Stimulated activated CD8-positive, alpha-beta memory T cell treated with anti-CD3 and anti-CD28 coated beads, Interleukin-4, amount 100 ng/mL, for 1 hour (primary cell): ENCODE measurements at regions not wholly inside any gene's neighbourhood (a gene's known extent, or its start where the extent isn't known, plus 50 kb on each side); places are given as distances from the start of the nearest gene placed in this dataset.

Experiments used
- DNase-seq, 2 donors: peaks; one replicate each; pipeline ENCODE4 v3.0.0-alpha.2; 2020; ENCODE audit warnings: low read depth in 2 of 2, low spot score in 1 of 2

DNA sequence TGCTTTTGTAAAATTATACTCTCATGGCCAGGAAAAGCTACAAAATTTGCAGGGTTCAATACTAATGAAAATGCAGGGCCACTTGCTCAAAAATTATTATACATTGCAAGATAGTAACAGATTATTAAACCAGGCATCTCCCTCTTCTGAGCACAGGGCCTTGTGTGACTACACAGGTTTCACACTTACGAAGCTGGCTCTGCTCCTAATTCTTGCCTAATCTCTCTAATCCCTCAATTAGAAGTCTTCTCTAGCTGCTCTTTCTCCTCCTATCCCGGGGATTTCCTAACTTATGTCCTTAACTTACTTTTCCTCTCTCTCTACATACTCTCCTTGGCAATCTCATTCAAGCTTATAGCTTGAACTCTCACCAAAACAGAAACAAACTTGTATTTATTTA lies 168.3 kb downstream of the AREG start:
- no peak for DNase-seq

DNA sequence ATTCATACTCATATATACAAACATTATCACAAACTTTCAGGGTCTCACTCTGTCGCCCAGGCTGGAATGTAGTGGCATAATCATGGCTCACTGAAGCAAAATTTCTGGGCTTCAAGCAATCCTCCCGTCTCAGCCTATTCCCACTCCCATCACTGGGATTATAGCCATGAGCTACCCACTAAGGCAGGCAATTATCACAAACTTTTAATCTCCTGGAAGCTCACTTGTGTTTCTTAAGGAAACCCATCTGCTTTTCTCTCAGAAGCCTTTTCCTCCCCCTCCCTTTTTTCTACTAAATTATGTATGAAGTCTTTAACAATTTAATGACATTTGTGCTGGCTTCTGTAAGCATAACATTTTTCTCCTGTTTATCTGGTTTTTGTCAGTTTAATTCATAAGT lies 170.5 kb downstream of the AREG start:
- no peak for DNase-seq

DNA sequence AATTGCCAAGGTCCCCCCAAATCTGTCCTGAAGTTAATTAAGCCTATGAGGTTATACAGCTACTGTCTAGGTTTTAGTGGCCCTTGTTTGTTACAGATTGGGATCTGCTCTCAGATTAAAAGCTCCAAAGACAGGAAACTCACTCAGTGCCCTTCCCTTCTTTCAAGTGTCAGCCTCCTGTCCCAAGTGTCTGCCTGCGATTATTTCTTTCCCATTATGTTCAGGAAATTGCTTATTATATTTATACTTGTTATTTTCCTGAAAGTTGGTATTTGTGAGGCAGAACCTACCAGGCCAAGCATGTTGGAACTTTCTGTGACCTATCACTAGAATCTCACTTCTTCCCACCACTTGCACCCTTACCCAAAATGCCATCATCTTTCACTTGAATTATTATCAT lies 173.2 kb downstream of the AREG start:
- DNase-seq = no peak

DNA sequence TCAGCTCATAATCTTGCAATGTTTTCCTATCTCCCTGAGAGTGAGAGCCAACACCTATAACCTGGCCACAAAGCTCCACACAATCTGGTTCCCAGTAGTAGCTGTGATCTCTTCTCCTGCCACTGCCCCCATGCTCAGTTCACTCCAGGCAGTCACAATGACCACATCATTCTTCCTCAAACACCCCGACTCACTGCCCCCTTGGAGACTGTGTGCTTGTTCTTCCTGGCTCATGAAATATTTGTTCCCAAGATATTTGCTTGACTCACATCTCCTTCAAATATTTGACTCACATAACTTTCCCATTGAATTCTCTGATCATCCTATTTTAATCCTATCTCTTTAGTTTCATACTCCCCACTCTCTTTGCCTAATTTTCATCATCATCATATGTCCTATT lies 173.7 kb downstream of the AREG start:
- no peak for DNase-seq

DNA sequence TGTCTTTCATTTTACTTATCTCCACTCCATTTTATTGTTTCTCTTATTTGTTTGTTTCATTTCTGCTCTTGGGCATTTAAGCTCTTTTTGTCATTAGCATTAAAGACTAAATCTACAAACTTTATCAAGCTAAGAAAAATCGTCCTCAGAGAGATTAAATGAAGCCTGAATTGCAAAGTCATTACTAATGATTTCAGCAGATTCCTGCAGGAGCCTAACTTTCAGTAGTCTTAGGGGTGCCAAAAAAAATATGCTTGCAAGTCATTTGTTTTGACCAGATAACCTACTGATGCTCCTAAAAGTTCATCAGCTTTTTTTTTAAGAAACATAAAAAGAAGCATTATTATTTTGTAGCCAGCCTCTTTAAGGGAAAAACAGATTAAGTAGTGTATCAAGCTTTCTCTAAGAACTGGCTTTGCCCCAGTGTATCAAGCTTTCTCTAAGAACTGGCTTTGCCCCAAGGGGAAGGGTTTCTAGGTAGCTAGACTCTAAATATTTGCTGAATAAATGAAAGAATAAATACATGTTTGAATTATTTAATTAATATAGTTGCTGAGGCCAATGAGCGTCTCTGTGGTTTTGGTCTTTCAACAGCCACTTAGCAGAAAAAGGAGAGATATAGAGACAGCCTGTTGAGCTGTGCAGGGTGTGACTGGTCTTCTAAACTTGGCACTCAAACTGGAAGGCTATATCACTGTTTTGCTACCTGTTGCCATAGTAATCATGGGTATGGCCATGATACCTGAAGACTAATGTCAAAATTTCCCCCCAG lies 174.2 kb downstream of the BTC start:
- no peak for DNase-seq

DNA sequence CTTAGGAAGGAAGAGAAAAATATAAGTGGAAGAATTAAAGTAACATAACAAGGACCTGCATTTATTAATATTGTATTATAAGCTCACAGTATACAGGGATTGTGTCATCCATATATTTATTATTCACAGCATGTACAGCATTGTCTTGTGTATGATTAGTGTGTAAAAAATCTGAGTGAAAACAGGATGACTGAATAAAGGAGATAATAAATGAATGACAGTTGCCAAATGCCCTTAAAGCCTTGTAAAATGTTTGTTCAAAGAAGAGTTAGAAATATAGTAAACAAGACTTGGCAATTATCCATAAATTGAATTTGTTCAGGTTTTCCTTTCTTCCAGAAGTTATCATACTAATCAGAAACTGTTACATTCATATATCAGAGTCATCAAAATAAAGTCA lies 172.7 kb downstream of the BTC start:
- no peak for DNase-seq

DNA sequence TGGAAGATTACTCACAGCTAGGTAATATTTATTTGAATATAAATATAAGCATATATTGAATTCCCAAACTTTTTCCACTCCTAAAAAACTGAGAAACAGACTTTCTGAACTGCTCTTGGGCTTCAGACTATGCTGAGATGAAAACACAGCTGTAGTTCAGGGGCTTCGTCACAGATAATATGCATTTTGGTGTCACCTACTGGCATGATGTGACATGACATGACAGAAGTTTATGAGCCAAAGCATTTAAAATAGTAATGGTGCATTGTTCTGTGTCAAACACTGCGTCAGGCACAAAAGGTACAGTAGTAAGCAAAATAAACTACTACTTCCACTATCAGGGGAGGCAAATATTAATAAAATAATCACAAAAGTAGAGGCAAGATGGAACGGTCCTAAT lies 171.3 kb downstream of the BTC start:
- DNase-seq = no peak

DNA sequence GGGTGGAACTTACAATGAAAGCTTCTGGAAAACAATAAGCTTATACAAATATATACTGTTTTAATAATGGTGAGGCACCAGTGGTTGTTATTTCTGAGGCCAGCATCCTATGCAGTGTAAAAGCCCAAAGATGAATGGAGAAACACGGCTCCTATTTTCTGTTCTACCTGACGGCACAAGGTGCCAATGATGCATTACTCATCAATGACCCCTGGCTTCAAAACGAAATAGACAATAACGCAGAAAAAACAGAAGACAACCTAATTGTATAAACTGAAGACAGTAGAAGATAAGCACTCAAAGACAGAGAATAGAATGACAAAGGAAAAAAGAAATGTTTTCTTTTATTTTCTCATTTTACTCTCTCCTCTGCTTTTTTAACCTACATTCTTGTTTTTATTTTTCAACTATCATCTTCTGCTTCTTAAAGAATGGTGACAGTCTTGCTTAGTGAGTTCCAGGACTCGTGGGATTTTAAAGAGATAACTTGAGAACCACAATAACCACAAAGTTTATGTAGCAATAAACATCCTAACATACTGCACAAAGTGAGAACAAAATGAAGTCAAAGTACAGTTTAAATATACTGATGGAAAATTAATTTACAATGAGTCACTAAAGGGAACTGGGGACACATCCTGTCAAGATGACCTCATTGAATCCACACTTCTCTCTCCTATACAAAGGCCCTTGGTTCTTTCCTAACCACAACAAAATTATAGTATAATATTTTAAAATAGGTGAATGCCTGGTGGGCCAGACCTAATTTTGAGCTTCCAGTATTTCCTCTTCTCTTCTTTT lies 169.8 kb downstream of the BTC start:
- DNase-seq = no peak

DNA sequence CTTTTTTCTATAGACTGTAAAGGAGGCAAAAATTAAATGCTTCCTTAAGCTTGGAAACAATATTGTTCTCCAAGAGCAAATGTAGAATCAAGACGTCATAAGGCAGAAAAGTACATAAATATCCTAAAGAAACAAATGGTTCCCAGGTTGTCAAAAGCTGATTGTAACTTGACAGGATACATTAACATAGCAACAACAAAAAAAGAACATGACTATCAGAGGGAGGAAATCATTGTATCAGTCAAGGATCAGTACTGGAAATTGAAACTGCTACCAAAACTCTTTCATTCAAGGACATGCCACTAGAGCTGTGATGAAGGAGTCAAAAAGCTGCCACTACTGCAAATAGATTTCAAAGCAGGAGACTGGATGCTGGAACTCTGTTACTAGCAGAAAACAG lies 168.3 kb downstream of the BTC start:
- no peak for DNase-seq

DNA sequence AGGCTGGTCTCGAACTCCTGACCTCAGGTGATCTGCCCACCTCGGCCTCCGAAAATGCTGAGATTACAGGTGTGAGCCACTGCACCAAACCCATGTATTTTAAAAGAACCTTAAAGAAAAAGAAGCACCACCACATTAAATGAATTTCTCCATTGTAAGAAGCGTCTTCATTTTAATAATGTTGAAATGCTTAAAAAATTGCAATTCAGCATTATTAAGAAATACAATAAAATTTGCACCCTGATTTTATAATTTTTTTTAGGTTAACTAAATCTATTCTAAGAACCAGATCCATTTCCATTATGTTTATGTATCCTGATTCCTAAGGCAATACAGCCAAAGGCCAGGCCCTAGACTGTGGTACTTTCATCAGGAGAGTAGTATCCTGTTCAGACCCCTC lies 167.2 kb downstream of the BTC start:
- DNase-seq = no peak

DNA sequence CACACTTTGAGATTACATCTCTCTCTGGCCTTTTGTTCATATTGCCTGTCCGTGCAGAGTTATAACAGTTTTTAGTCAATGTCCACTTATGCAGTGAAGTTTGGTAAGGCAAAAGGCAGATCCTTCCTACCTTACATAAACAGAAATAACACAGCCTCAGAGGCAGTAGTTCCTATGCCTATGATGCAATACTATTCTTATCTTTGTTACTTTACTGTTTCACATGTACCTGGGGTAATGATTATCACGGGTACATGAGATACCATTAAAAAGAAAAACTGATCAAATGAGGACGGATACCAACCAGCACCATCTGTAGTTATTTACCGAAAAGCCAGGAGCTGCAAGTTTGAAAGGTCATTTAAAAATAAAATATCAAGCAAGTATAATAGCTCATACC lies 166.8 kb downstream of the BTC start:
- DNase-seq = no peak

DNA sequence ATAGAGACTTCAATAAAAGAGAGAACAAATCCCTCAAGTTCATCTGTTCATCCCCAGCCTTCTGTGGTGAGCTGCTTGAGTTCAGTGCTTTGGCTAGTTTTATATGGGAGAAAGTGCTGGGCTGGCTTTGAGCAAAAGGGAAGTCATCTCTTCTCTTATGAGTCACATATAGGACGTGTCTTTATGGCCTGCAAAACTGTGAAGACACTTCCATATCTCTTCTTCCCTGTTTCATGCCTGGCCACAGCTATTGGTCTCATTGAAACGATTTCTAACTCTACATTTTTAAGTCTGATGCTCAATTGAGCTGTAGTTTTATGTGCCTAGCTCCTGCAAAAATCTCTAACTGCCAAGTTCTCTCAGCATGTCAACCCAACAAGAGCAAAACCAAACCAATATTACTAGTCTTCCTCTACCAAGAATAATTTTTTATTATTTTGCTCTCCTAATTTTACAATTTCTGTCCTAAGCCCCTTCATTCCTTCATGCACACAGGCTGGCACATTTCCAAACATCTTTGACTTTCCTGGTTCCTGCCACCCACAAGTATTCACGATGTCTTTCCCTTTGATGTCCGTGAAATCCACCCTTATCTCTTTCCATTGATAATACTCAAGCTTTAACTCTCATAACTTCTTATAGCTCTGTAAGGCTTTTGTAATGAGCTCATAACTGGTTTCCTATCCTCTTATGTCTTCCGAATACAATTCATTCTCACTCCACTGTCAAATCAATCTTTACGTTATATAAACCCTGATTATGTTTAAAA lies 165.3 kb downstream of the BTC start:
- DNase-seq = no peak

DNA sequence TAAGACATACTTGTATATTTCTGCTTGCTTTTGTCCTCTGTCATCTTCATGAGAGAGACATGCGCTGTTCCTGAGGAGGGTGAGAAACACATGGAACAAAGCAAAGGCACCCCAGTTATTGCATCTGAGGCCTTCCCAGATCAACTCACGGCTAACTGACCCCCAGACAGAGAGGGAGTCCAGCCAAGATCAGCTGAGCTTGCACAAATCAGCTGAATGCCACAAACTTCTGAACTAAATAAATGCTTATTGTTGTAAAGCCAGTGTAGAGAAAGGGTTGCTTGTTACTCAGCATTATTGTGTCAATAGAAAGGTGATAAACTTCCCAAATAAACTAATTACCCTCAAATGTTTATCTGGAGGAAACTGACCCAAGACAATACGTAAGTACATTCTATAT lies 163.8 kb downstream of the BTC start:
- no peak for DNase-seq

DNA sequence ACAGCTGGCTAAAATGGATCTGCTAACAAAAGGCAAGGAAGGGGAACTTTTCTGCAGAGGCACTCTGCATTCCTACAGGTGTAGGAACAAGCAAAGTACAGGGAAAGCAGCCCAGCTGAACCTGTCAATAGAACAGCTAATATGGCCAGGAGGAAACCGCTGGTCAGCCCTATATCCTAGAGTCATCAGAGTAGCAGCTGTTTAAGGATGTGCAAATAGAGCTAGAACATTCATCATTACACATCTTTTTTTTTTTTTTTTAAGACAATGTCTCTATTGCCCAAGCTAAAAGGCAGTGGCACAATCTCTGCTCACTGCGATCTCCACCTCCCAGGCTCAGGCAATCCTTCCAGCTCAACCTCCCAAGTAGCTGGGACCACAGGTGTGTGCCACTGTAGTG lies 163.0 kb downstream of the BTC start:
- no peak for DNase-seq

DNA sequence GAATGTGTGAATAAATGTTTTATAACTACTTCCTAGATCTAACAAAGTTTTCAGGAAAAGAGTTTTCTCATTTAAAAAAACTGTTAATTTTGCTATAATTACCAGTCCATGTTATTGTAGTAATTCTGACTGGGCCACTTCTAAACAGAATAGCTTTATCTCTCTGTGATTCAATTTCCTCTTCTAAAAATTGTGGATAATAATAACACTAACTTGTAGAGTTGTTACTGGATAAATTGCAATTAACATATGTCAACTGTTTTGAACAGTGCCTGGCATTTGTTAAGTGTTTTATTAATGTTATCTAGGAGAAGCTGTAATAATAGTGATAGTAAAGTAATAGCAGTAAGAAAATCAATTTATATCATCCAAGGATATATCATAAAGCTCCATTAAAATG lies 162.3 kb downstream of the BTC start:
- no peak for DNase-seq

DNA sequence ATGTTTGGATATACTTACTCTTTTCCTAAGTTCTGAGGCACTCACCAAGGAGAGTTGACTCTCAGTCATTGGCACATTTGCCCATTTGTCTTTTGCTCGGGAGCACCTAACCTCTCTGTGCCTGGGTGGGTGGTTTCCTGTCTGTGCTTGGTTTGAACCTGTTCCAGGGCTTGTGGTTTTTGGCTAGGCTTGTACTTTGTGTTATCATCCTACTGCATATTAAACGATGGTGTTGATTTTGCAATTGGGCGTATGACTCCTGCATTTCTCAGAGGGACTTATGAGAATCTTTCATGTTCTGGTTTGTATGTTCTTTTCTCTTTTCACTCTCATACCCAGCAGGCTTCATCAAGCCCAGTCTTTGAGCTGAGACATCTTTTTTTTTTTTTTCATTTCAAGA lies 161.7 kb downstream of the BTC start:
- DNase-seq = no peak

DNA sequence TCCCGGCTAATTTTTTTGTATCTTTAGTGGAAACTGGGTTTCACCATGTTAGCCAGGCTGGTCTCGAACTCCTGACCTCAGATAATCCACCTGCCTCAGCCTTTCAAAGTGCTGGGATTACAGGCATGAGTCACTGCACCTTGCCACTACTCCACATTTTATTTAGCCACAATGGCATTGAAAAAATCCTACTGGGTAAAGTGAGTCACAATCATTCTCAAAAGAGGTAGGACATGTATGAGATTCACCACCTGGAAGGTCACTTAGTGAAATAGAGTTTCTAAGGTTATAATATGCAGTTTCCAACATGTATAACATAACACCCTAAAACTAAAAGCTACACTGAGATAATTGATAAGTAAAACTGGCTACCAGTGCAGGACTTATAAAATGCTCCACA lies 159.2 kb downstream of the BTC start:
- DNase-seq = no peak

DNA sequence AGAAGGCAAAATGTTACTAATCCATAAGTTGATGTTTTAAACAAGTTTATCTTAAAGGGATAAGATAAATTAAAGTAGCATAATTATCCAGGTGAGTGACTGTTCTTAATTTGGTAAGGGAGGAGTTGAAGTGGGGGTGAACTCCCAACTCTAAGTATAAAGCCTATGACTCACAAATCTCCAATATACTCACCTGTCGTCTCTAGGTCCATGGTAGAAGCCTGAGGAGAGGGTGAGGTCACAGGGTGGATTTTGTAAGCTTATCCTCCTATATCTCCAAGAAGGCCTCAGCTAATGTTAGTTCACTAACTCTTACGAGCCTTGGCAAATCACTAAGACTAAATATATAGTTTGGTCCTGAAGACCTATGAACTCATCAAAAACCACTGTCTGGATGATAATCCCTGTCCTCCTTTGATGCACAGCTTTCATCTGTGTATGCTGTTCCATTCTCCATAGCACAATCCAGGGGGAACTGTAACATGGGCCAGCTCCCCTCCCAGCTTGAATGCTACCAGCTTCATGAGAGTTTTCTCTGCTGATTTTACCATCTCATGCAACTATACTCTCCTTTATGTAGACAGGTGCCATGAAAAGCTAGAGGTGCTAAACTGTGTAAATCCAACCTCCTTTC lies 158.7 kb downstream of the BTC start:
- DNase-seq = no peak

DNA sequence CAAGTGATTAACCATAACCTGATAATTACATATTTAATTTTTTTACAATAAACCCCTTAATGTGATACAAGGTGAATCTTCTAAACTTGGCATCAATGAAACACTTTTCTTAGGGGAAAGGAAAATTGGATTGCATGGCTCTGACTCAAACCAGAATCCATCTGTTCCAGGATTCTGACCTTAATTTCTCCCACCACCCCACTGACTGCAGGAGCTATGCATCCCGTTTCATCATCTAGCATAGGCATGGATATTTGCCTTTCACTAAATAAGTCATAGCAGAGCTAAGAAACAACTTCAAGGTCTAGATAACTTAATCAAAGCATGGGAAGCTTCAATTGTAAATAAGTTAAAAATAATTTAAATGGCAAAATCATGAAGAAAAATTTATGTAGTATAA lies 156.3 kb downstream of the BTC start:
- DNase-seq = no peak

DNA sequence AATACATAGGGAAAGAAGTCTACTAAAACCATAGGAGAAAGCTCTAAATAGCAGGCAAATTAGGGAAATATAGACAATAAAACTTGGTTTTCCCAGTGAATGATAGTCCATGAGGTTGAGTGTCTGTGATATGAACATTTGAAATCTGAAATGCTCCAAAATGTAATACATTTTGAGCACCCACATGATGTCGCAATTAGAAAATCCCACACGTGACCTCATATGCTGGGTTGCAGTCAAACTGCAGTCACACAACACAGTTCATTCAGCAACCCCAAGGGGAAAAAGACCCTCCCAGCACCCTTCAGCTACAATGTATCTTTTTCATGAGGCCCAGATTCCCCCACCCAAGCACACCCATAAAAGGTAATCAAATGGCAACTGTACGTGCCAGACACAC lies 155.6 kb downstream of the BTC start:
- DNase-seq = no peak

DNA sequence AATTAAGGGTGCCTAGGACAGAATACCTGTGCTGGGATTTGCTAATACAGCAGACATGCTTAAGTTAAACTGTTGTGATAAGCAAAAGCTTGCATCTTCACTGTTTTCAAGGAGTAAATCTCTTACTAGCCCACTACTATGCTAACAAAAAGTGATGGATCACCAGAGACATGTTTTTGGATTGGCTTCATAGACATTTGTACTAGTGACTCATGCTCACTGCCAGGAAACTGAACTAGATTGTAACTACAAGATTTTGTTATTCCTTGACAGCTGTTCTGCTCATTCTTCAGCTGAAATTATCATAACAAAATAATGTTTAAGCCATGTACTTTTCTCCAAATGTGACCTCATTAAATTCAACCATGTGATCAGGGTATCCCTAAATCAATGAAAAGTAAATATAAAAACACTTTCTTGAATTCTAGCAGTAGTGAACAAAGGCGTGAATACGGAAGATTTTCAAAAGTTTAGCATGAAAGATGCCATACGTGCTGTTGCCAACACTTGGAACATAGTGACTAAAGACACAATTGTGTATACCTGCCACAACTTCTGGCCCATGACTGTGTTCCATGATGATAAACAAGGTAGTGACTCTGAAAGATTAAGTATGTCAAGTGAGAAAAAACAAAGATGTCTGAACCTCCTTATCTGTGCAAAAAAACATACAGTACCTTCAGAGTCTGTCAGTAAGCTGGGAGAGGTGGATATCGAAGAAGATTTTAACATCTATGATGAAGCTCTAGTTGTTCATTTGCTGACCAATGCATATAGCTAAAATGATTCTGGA lies 154.0 kb downstream of the BTC start:
- DNase-seq = no peak
